ENCODE measurements at regions not wholly inside any gene's neighbourhood (a gene's known extent, or its start where the extent isn't known, plus 50 kb on each side); places are given as distances from the start of the nearest gene placed in this dataset.

DNA sequence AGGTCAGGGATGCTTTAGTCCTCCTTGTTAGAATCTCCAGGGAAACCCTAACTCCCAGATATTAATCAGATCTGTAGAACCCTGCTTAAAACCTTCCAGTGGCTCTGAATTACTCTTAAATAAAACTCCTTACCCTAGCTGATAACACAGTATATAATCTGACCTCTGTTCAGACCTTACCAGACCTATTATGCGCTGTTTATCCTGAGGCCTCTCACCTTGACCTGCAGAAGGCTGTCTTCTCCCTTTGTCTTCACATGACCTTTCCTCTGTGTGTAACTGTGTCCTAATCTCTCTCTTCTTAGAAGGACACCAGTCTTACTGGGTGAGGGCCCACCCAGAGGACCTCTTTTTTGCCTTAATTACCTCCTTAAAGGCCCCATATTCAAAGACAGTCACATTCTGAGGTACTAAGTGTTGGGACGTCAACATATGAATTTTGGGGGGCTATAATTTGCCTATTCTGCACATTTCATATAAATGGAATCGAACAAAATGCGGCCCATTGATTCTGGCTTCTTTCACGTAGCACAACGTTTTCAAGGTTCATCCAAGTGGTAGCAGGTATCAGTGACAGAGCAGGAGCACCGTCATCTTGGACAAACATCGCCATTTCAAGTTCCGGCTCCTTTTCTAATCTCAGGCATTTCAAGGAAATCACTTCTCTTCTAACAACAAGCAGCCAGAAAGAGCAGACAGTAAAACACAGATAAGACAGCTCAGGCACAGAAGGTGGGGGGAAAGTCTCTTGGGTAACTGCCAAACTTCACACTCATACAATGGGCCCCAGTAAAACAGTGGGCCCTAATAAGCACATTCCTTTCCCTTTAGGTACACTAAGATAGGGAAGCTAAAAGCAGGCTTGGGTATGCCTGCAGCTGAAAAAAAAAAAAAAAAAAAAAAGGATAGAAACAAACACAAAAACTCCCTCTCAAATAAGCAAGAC is 200.2 kb upstream of the NUDT4 start:
- no peak for DNase-seq (ENCODE audit: low read depth in 2 of 2)

DNA sequence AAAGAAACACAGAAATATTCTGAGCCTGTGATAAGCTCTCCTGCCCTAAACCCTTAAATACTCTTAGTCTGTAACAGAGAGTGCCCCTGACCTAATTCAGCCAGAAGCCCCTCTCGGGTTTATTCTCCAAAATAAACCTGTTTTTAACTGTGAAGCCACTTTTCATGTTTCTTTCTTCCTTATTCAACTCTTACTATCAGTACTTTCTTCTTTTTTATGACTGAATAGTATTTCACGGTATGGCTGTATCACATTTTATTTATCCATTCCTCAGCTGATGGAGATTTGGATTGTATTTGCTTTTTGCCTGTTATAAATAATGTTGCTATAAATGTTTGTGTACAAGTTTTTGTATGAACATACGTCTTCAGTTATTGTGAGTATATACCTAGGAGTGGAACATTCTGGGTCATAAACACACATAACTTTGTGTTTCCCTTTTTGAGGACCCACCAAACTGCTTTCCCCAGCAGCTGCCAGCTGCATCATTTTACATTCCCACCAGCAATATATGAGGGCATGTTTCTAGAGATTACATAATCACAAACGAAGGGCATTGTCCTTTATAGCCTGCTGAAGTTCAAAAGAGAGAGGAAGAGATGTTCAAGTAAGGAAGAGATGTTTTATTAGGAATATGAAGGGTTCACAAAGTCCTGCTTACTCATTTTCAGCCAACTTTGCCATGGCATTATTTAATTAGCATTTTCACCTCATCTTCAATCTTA is 199.4 kb upstream of the NUDT4 start:
- DNase-seq (ENCODE audit: low read depth in 2 of 2) = no peak

DNA sequence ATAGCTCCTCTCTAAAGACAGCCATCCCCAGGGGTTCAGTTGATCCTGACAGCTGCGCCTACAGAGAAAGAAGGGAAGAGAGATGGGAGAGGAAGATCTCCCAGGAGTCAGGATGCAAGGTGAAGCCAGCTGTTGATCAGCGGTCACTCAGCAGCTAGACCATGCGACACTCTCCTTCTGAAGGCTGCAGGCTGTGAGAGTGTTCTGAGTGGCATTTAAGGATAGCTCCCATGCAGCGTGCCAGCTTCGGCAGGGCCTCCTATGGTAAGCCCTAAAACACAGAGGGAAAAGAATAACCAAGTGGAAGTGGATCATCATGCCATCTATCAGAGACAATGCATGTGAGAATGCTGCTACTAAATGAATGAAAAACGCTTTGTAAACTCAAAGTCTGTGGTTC is 197.9 kb upstream of the NUDT4 start:
- no peak for DNase-seq (ENCODE audit: low read depth in 2 of 2)

DNA sequence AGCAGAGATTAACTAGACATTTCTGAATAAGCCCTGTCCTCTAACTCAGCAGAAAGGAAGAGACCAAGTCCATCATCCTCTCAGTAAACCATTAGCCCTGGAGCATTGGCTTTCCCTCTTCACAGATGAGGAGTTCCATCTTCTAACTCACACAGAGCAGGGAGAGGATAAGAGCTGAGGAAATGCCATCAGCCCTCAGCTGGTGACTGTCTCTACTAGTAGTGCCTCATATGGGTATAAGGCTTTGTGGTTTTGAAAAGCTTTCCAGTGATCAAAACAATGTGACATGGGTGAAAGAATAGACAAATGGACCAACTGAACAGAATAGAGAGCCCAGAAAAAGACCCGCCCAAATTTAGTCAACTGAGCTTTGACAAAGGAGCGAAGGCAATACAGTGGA is 197.2 kb upstream of the NUDT4 start:
- no peak for DNase-seq (ENCODE audit: low read depth in 2 of 2)

DNA sequence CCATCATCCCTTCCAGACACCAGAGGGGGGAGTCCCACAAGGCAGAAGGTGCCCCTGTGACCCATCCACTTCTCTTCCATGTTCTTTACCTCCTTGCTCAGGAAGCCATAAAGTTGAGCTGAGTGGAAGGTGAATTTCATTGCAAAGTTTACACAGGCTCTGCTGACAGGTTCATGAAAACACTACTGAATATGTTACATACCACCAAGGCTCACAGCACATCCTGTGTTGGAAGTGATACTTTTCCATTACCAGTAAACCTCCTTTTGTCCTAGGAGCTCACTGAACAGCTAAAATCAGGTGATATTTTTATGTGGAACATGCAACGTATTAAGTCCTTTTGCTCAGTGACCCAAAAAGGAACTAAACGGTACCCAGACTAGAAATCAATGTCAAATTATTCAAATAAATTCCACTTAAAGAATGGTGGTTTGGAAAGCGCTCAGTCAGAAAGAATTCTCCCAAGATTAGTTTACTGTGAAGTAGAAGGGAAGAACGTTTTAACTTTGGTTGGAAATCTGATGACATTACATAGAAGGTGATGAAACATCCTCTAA is 196.2 kb upstream of the NUDT4 start:
- DNase-seq (ENCODE audit: low read depth in 2 of 2) = no peak

DNA sequence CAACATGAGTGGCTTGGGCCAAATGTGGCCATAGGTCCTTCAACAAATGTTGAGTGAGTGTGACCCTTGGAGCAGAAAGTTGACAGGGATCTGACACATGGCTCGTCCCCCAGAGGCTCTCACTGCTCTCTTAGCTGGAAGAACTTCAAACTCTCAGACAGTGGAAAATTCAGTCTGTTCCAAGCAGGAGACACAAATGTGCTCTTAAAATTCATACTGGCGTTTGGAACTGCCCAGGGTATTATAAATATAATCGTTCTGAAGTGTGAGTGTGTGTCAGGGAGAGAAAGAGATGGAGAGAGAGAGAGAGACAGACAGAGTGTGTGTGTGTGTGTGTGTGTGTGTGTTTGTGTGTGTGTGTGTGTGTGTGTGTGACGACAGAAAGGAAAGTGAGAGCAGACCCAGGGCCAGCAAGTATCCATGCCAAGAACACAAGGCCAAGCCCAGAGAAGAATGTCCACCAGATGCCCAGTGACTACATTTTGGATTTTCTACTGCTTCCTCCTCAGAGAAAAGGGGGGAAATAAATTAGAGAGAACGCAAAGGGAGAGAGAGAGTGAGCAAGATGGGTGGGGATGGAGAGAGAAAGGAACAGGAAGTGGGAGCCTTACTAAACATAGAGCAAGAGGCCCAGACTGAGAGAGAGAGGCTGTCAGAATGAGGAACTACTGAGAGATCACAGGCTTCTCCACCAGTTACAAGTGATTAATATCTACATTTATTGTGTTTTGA is 193.6 kb upstream of the NUDT4 start:
- DNase-seq (ENCODE audit: low read depth in 2 of 2) = no peak

DNA sequence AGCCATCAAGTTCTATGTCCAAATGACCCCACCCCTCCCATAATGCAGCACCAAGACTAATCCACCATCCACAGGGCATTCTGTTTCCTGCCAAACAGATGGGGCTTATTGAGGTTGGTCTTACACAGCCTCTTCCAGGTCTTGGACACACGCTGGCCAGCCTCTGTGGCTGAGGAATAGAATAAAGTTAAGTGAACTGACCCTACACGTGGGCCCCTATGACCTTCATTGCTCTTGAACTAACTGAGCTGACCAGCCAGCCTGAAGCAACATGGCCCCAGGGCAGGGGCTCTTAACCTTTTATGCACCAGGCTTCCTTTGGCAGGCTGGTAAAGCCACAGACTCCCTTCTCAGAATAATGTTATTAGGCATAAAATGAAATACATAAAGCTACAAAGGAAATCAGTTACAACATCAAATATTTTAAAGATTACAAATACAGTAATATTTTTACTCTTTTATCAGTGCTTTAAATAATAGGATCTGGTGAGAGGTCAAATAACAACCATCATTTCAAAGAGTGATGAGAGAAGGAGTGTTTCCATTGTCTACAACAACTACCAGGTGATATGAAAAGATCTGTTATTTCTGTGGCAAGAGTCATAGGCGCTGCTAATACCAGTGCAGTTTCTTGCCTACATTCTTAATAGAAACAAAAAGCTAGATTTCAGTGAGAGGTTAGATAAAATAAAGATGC is 192.9 kb upstream of the NUDT4 start:
- DNase-seq (ENCODE audit: low read depth in 2 of 2) = no peak

DNA sequence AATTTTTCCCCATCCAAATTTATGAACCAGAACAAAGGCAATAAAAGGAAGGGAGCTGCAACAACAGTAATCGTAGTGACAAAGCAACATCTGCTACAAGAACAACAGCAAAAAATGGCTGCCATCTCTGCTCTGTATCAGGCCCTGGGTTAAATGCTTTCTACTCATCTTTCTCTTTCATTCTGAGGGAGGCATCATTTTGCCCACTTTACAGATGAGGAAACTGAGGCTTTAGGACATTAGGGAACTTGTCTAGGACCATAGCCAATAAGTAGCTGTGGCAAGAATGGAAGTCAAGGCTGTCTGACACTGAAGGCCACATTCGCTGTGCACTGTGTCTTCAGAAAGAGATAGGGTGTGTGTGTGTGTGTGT is 192.4 kb upstream of the NUDT4 start:
- no peak for DNase-seq (ENCODE audit: low read depth in 2 of 2)

DNA sequence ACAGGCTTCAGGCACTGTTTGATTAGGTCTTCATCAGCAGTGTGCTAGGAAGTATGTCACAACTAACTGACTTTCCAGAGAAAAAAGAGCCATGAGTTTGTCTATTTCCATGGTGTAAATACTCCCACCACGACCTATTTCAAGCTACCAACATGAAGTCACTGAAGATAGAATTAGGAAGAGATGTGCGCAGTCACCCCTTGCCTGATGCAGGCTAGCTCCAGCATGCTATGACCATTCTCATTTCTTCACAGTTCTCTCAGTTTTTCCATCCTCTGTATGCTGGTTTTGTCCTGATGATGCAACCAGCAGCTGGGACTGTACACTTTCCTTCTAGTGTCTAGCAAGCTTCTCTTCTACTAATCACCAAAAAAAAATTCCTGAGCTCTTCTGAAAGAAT is 191.6 kb upstream of the NUDT4 start:
- no peak for DNase-seq (ENCODE audit: low read depth in 2 of 2)

DNA sequence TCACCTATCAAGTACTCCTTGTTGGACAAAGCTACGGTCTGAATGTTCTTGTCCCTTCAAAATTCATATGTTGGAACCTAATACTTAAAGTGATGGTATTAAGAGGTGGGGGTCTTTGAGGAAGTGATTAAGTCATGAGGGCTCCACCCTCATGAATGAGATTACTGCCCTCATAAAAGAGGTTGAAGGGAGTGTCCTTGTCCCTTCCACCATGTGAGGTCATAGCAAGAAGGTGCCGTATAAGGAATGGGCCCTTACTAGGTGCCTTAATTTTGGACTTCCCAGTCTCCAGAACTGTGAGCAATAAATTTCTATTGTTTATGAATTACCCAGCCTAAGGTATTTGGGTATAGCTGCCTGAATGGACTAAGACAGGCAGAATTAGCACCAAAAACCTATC is 191.1 kb upstream of the NUDT4 start:
- DNase-seq (ENCODE audit: low read depth in 2 of 2) = no peak

DNA sequence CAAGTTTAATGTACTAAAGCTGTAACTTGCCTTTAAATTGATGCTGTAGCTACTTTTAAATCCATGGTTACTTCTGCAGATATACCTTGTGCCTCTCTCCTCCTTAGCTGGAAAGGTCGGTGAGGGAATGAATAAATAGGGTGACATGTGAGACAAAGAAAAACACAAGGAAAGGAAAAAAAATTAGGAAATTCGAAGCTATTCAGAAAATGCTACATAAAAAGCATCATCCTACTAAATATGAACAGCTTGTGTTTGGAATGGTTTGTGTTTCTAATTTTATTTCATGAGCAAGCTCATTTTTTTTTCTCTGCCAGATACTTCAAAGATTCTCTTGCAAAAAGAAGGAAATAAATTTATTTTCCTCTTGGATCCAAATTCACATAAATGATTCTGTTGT is 186.3 kb upstream of the NUDT4 start:
- no peak for DNase-seq (ENCODE audit: low read depth in 2 of 2)

DNA sequence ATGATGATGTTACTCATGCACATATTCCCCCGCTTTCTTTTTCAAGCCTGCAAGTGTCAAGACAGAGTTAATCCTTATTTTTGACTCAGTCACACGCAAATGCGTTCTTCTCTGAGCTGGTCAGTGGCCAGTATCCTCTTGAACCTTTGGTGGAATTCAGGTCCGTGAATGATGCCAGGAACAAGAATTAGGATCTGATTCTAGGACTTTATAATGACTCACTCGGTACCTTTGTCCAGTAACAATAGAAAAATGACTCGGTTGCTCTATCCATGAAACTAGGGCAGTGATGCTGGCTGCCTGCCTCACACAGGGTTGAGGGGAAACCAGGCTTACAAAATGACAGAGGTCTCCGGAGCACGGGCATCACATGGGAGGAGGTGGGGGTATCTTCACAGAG is 185.8 kb upstream of the NUDT4 start:
- no peak for DNase-seq (ENCODE audit: low read depth in 2 of 2)

DNA sequence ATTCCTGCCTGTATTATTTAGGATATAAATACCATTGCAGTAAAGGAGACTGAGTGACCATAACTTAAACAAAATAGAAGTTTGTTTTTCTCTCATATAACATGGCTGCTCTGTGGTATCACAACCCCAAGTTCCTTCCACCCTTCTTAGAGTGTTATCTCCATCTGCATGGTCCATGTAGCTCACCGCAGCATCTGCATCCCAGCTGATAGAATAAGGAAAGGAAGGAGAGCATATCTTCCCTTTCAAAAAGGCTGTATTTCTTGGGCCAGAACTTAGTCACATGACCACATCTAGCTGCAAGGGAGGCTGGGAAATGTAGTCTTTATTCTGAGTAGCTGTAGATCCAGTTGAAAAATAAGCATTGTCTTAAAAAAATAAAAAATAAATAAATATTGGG is 184.8 kb upstream of the NUDT4 start:
- no peak for DNase-seq (ENCODE audit: low read depth in 2 of 2)

DNA sequence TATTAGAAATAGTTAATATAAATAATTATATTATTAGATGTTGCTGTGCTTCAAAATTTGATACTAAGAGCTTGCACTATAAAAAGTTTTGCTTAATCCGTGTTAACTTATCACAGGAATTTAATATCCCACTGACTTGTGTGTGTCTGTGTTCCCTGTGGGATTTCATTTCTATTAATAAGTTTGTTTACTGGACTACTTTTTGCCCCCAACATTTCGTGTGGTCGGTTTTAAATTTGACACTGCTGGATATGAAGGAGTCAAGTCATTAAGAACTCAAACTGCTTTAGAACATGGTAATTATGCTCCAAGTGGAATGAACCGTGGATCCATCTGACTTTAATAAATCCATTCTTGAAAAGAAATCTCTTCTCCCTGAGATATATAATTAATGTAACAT is 182.2 kb upstream of the NUDT4 start:
- no peak for DNase-seq (ENCODE audit: low read depth in 2 of 2)

DNA sequence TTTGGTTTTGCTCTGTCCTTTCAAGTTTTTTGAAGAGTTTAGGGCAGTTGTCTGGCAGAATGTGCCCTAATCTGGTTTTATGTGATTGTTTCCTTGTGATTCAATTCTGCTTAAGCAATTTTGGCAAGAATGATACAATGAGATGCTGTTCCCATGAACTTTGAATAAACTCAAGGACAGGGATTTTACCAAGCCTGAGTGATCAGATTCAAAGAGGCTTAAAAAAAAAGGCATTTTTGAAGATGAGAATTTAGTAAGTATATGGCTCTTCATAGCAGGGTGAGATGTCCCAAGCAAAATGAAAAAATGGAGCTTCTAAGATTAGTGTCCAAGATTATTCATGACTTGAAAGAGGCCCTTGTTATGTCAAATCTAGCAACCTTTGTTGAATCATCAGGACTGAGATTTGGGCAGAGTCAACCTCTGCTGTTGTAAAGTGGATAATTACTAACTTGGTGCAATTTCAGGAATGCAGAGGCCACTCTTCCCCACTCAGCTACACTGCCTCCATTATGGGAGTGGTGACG is 180.6 kb upstream of the NUDT4 start:
- DNase-seq (ENCODE audit: low read depth in 2 of 2) = no peak

DNA sequence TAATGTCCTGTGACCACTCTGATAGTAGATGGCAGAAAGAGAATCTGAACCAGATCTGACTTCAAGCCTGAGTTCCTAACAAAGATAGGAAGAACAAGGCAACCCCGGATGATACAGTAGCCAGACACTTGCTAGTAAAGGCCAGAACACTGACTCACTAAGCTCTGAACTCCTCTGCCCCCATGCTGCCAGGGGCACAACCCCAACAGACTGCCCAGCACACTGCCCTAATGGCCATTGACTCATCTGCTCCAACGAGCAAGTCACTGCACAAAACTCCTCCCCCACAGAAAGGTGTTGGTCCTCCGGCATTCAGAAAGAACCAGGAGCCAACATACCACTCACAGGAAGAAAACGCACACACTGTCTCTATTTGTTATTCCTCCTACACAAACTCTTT is 179.6 kb upstream of the NUDT4 start:
- no peak for DNase-seq (ENCODE audit: low read depth in 2 of 2)

DNA sequence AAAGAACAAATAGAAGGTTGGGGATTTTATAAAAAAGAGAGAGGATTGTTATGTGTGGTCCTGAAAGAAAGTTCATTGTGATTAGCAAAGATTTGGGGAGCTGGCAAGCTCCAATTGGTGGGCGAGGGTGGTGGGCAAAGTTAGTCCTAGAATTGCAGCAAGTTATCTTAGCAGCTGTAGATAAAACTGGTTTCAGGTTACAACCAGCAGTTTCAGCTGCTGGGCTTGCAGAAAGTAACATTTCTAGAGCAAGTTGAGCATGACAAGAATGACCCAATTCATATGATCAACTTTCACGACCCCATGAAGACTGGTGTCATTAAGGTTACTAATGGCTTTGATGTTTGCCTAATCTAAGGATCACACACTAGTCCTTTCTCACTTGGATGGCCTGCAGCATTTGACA is 177.9 kb upstream of the NUDT4 start:
- DNase-seq (ENCODE audit: low read depth in 2 of 2) = no peak

DNA sequence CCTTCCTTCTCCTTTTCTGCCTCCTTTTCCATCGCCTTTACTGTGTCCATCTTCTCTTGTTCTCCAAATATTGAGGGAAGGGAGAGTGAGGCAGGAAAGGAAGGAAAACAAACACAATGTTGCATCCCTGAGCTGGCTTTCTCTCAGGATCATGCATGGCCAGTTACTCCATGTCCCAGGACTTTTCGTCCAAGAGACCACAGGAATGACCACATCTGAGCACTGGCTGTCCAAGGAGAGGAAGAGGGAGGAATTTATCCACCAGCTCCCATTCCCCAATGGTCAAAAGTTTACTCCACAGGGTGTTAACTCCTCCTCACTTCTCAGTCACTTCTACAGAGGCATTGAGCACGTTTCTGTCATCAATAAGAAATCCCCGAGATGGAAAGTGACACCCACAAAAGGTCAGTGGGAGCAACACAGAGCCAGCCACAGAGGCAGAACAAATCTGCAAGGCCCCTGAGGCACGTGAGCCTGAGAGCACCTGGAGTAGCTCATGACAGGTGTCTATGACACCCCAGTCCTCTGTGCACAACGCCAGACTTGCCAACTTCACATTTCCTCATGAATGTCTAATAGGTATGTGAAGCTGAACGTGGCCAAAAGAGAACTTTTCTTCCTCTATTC is 177.3 kb upstream of the NUDT4 start:
- no peak for DNase-seq (ENCODE audit: low read depth in 2 of 2)

DNA sequence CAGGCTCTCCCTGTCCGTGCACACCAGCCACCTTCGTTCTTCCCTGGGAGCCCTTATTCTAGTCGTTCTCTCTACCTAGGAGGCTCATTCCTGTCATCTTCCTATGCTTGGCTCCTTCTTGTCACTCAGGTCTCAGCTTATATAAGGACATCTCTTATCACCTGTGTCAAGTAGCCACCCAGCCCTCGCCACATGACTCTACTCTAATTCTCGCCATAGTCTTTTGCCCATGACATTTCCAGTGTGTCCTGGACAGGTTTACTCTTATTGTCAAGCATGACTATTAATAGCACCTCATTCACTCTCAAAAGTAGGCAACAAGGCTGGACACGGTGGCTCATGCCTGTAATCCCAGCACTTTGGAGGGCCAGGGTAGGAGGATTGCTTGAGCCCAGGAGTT is 175.7 kb upstream of the NUDT4 start:
- no peak for DNase-seq (ENCODE audit: low read depth in 2 of 2)

DNA sequence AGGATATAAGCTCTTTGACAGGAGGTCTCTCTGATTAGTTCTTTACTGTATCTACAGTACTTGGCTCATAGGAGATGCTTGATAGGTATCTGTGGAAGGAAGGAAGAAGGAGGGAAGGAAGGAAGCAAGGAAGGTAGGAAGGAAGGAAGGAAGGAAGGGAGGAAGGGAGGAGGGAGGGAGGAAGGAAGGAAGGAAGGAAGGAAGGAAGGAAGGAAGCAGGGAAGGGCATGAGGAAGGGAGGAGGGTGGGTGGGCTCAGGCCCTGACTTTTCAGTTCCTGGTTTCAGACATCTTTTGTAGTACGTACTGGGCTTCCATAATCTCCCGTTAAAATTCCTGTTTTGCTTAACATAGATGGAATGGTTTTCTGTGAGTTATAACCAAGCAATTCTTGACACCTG is 175.0 kb upstream of the NUDT4 start:
- DNase-seq (ENCODE audit: low read depth in 2 of 2) = no peak

DNA sequence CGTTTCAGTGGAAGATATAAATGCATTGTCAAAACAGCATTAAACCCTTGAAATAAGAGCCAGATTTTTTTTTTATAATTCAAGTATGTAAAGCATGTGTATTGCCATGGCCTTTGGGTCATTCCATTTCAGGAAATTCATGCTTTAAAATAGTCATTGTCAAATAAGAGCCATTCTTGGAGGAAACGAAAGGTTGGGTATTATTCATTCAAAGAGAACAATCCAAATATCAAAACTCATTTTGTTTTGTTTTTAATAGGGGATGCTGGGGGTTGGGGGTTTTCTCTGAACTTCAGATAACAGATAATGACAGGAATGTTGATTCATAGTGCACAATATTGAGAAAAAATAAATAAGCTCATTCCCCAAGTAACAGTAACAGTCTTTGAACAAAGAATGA is 174.4 kb upstream of the NUDT4 start:
- DNase-seq (ENCODE audit: low read depth in 2 of 2) = no peak

Measured in activated CD4-positive, alpha-beta T cell treated with anti-CD3 and anti-CD28 coated beads for 24 hours (primary cell).